HK-2 (cell line): ENCODE measurements at regions not wholly inside any gene's neighbourhood (a gene's known extent, or its start where the extent isn't known, plus 50 kb on each side); places are given as distances from the start of the nearest gene placed in this dataset.

ENCODE experiments used
- DNase-seq: peaks from one replicate; pipeline ENCODE4 v3.0.0-alpha.2; 2018; ENCODE audit not compliant: unreplicated experiment

- DNase-seq: peak; percentile 3
Measured at GRCh38 chr4:54152846-54153600, 53.1 kb downstream of the GSX2 start.

- no peak for DNase-seq
Measured at GRCh38 chr4:54155936-54156335, 56.0 kb downstream of the GSX2 start.

- no peak for DNase-seq
Measured at GRCh38 chr4:54157606-54158005, 57.6 kb downstream of the GSX2 start.

- no peak for DNase-seq
Measured at GRCh38 chr4:54159543-54159942, 59.6 kb downstream of the GSX2 start.

GRCh38 chr4:54165011-54165410, 64.1 kb upstream of the PDGFRA start:
- DNase-seq: peak; percentile 16

- DNase-seq: peak; percentile 11
Measured at GRCh38 chr4:54165438-54165837, 63.7 kb upstream of the PDGFRA start.

GRCh38 chr4:54167508-54167907, 61.6 kb upstream of the PDGFRA start:
- DNase-seq: no peak

GRCh38 chr4:54169176-54169575, 59.9 kb upstream of the PDGFRA start:
- no peak for DNase-seq

- no peak for DNase-seq
Measured at GRCh38 chr4:54172156-54172555, 56.9 kb upstream of the PDGFRA start.

GRCh38 chr4:54173281-54173912, 55.7 kb upstream of the PDGFRA start:
- no peak for DNase-seq

GRCh38 chr4:54176202-54176601, 52.9 kb upstream of the PDGFRA start:
- no peak for DNase-seq
